MCF 10A (cell line): ENCODE measurements at regions not wholly inside any gene's neighbourhood (a gene's known extent, or its start where the extent isn't known, plus 50 kb on each side); places are given as distances from the start of the nearest gene placed in this dataset.

ENCODE experiments used
- BruUV-seq: library from RNA; stranded (reverse); fragments of 400-500 nt; replicated peaks from 2 replicates; lab custom pipeline; 2021; lab: Mats Ljungman, UMichigan
- CTCF ChIA-PET: fragments of 300-600 bp; sonication (Branson Sonifier 250); formaldehyde crosslinking; extraction: SDS; loops from one replicate; lab custom pipeline; 2021; ENCODE audit warnings: antibody characterized with exemption, inconsistent platforms; lab: Yijun Ruan, JAX
- POLR2A ChIA-PET: fragments of 300-600, 350-650 bp; sonication (Branson Sonifier 250); formaldehyde crosslinking; extraction: SDS; loops from one replicate; lab custom pipeline; 2020; ENCODE audit warnings: antibody characterized with exemption, inconsistent platforms; lab: Yijun Ruan, JAX
- DNase-seq: peaks from one replicate; pipeline ENCODE4 v3.0.0-alpha.2; 2018; ENCODE audit not compliant: unreplicated experiment
- H3K27ac Mint-ChIP-seq: one replicate; pipeline ENCODE4 v1.8.0; 2022; ENCODE audit warnings: mild to moderate bottlenecking, low read depth, mixed read lengths; ENCODE audit not compliant: unreplicated experiment
- H3K27me3 Mint-ChIP-seq: one replicate; pipeline ENCODE4 v1.8.0; 2022; ENCODE audit warnings: mixed read lengths; ENCODE audit not compliant: insufficient read depth, unreplicated experiment
- H3K36me3 Mint-ChIP-seq: one replicate; pipeline ENCODE4 v1.8.0; 2022; ENCODE audit warnings: mild to moderate bottlenecking, moderate library complexity, mixed read lengths; ENCODE audit not compliant: insufficient read depth, unreplicated experiment
- H3K4me1 Mint-ChIP-seq: one replicate; pipeline ENCODE4 v1.8.0; 2022; ENCODE audit warnings: mixed read lengths; ENCODE audit not compliant: insufficient read depth, unreplicated experiment
- H3K4me3 Mint-ChIP-seq: one replicate; pipeline ENCODE4 v1.8.0; 2022; ENCODE audit warnings: mild to moderate bottlenecking, moderate library complexity, mixed read lengths; ENCODE audit not compliant: unreplicated experiment
- H3K9me3 Mint-ChIP-seq: one replicate; pipeline ENCODE4 v1.8.0; 2022; ENCODE audit warnings: mixed read lengths; ENCODE audit not compliant: unreplicated experiment
- CTCF ChIP-seq: fragments of 200-600 bp; IDR thresholded peaks from one replicate; pipeline ENCODE4 v1.8.0; 2022; ENCODE audit warnings: antibody characterized with exemption, mild to moderate bottlenecking; ENCODE audit not compliant: unreplicated experiment
- intact Hi-C: fragments of 100-400 bp; cut with micrococcal nuclease; formaldehyde crosslinking; loops from 2 replicates; pipeline ENCODE4 v1.14.1; 2022

GRCh38 chr6:169849396-169849795 is 98.0 kb downstream of the ERMARD start:
- no peak for DNase-seq
- CTCF ChIA-PET, result interaction anchor here (0.7 kb wide), 1 partner anchor 43 kb away, joined by 3 read pairs; no protein-coding TSS in a partner anchor
- intact Hi-C loops, result no loop called here
- H3K27me3 Mint-ChIP-seq, result peaks cover 35% of the 10 kb centered on the region
- no peak overlapping the region for H3K4me3 Mint-ChIP-seq
- H3K36me3 Mint-ChIP-seq, result no peaks in the 10 kb centered on the region
- no peaks in the 10 kb centered on the region for H3K9me3 Mint-ChIP-seq
- TF ChIP-seq CTCF, result no peak
- BruUV-seq, result no TSS peak
- no peak overlapping the region for H3K27ac Mint-ChIP-seq
- POLR2A ChIA-PET, result interaction anchor here (0.6 kb wide), 1 partner anchor 437 kb away, joined by 4 read pairs; no protein-coding TSS in a partner anchor
- H3K4me1 Mint-ChIP-seq, result peaks cover 15% of the 10 kb centered on the region

GRCh38 chr6:169848946-169849345 is 97.5 kb downstream of the ERMARD start:
- intact Hi-C loops, result no loop called here
- no TSS peak for BruUV-seq
- POLR2A ChIA-PET, result interaction anchor here (0.6 kb wide), 1 partner anchor 438 kb away, joined by 4 read pairs; no protein-coding TSS in a partner anchor
- Mint-ChIP-seq H3K4me3 (no peak overlapping the region), H3K4me1 (peaks cover 15% of the 10 kb centered on the region), H3K27ac (no peak overlapping the region), H3K9me3 (no peaks in the 10 kb centered on the region), H3K36me3 (no peaks in the 10 kb centered on the region), H3K27me3 (peaks cover 40% of the 10 kb centered on the region)
- CTCF ChIA-PET, result interaction anchor here (0.7 kb wide), 1 partner anchor 43 kb away, joined by 3 read pairs; no protein-coding TSS in a partner anchor
- no peak for DNase-seq
- no peak for TF ChIP-seq CTCF

GRCh38 chr6:169847901-169848311 is 96.5 kb downstream of the ERMARD start:
- CTCF ChIA-PET, result interaction anchor here (0.9 kb wide), 1 partner anchor 442 kb away, joined by 3 read pairs; no protein-coding TSS in a partner anchor
- POLR2A ChIA-PET, result no interaction called here
- Mint-ChIP-seq H3K4me1 (peaks cover 13% of the 10 kb centered on the region), H3K9me3 (no peaks in the 10 kb centered on the region), H3K36me3 (no peaks in the 10 kb centered on the region), H3K27ac (no peak overlapping the region), H3K27me3 (peaks cover 50% of the 10 kb centered on the region), H3K4me3 (no peak overlapping the region)
- no peak for TF ChIP-seq CTCF
- DNase-seq, result no peak
- no TSS peak for BruUV-seq
- intact Hi-C loops, result no loop called here

- Mint-ChIP-seq H3K27me3 (peaks cover 57% of the 10 kb centered on the region), H3K4me1 (peaks cover 7% of the 10 kb centered on the region), H3K36me3 (no peaks in the 10 kb centered on the region), H3K4me3 (no peak overlapping the region), H3K27ac (no peak overlapping the region), H3K9me3 (no peaks in the 10 kb centered on the region)
- ChIA-PET CTCF (interaction anchor here (0.6 to 0.9 kb wide), 2 partner anchors 56 to 443 kb away, joined by 3 to 4 read pairs; no protein-coding TSS in a partner anchor), POLR2A (no interaction called here)
- no peak for DNase-seq
- no peak for TF ChIP-seq CTCF
- intact Hi-C loops, result no loop called here
- BruUV-seq, result no TSS peak
These were observed 95.8 kb downstream of the ERMARD start for GRCh38 chr6:169847141-169847674.
